Motor neuron (in vitro differentiated cells): ENCODE measurements at regions not wholly inside any gene's neighbourhood (a gene's known extent, or its start where the extent isn't known, plus 50 kb on each side); places are given as distances from the start of the nearest gene placed in this dataset.

Source experiments
- ATAC-seq, 8 experiments: fragments of 200-7000 bp; cut with Tn5 transposase; replicated peaks in 6 of 8; 2 replicates each; pipeline ENCODE4 v1.8.0; 2021; ENCODE audit warnings: mild to moderate bottlenecking in 8 of 8, moderate library complexity in 8 of 8
- H3K27ac ChIP-seq, 2 donors: fragments of 250-450 bp; sonication (Bioruptor Pico); 2 replicates each; pipeline ENCODE4 v1.9.0; 2021; ENCODE audit warnings: antibody characterized with exemption in 2 of 2, mild to moderate bottlenecking in 2 of 2, moderate library complexity in 1 of 2
- H3K4me1 ChIP-seq, 2 donors: fragments of 250-450 bp; sonication (Bioruptor Pico); replicated peaks in 1 of 2; 2 replicates each; pipeline ENCODE4 v1.6.1; 2021; ENCODE audit warnings: antibody characterized with exemption in 2 of 2, mild to moderate bottlenecking in 2 of 2, moderate library complexity in 1 of 2
- H3K4me3 ChIP-seq, 5 donors: fragments of 250-450 bp; sonication (Bioruptor Pico); 2 replicates each; pipeline ENCODE4 v1.9.0; 2021; ENCODE audit warnings: antibody characterized with exemption in 5 of 5, mild to moderate bottlenecking in 5 of 5, moderate library complexity in 4 of 5
- WGBS, 10 experiments: fragments of 450-650 bp; shearing (Covaris generic); methylation state at CpG; one replicate each; pipeline ENCODE4 v1.0.0; 2022; 5-methylcytosine and 5-hydroxymethylcytosine counted together
- in situ Hi-C, 9 experiments: fragments of 400-800 bp; cut with MboI; loops; one replicate each; pipeline ENCODE4 v1.15.0; 2021; ENCODE audit warnings: low sequenced_read_pairs in 9 of 9, low pct_unique_long_range_greater_than_20kb in 2 of 9; ENCODE audit not compliant: unreplicated experiment in 9 of 9

DNA sequence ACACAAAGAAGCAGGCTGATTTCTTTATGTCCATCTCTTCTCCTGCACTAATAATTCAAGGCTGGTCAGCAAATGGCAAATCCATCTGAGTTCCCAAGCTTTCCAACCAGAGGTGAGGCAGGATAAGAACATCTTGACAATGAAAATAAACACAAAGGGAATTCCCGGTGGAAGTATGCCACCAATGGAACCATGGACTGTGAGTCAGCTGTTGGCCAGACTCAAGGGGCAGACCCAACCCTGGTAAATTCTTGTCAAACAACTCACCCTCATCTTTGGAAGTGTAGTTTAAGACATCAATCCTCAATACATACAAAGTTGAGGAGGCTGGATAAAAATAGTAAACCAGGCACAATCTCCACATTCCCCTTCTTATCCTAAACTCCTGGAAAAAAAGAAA, 74.3 kb upstream of the CES5A start:
- no peak for ATAC-seq
- Histone ChIP-seq H3K27ac (no peak overlapping the region), H3K4me1 (peaks cover 0 to 2% of the 10 kb centered on the region in 2 donors), H3K4me3 (no peak overlapping the region)
- in situ Hi-C loops: loop anchor here in 8 of 9 experiments (10.0 to 25.0 kb wide), 3 partner anchors 263 to 365 kb away; no protein-coding TSS in a partner anchor
- WGBS, 10 experiments: 0 to 100% (median 42%) methylated on average over 1 of the region's 1 CpG; no CpG with 5 or more reads in 6 of the 10 experiments

DNA sequence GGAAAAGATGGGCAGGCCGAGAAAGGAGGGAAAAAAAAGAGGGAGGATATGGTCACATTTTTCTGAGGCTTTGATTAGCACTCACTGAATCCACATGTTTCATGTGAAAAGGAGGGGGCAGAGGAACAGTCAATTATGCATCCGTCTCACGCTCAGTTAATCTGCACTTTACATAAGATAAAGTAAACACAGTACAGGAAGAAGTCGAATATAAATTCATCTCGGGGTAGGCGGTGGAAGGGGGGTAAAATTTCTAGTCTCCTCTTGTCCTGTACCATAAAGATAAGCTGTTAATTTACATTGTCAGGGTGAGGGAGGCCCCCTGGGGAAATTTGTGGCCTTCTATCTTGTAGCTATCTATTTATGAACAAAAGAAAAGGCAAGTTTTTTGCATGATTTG, 73.1 kb upstream of the CES5A start:
- ATAC-seq: peak in 2 of 8 experiments; percentile 47 to 68
- WGBS, 10 experiments: 0 to 85% (median 51%) methylated on average over 2 to 6 of the region's 6 CpGs; no CpG with 5 or more reads in 1 of the 10 experiments
- Histone ChIP-seq H3K4me1 (peaks cover 0 to 3% of the 10 kb centered on the region in 2 donors), H3K4me3 (no peak overlapping the region), H3K27ac (no peak overlapping the region)
- in situ Hi-C loops: loop anchor here in 8 of 9 experiments (10.0 to 25.0 kb wide), 3 partner anchors 264 to 367 kb away; no protein-coding TSS in a partner anchor

DNA sequence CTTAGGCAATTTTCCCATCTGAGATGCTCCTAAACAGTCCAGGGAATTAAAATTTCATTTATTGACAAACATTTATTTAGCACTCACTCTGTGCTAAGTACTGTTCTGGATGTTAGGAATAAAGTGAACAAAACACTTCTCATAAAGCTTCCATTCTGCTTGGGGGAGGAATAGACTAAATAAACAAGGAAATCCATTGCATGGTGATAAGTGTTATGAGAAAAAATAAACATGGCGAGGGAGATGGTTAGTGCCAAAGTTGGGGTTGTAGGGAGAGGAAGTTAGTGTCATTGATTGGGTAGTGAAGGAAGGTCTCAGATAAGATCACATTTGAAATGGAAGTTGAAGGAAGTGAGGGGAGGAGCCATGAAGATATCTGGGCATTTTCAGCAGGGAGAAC, 72.2 kb upstream of the CES5A start:
- peaks cover 0 to 3% of the 10 kb centered on the region in 2 donors for H3K4me1 ChIP-seq
- no peak for ATAC-seq
- in situ Hi-C loops: loop anchor here in 8 of 9 experiments (10.0 to 25.0 kb wide), 3 partner anchors 265 to 367 kb away; no protein-coding TSS in a partner anchor
- H3K27ac ChIP-seq: no peak overlapping the region
- WGBS, 10 experiments: 17 to 100% (median 90%) methylated on average over 1 of the region's 1 CpG; no CpG with 5 or more reads in 2 of the 10 experiments
- no peak overlapping the region for H3K4me3 ChIP-seq

DNA sequence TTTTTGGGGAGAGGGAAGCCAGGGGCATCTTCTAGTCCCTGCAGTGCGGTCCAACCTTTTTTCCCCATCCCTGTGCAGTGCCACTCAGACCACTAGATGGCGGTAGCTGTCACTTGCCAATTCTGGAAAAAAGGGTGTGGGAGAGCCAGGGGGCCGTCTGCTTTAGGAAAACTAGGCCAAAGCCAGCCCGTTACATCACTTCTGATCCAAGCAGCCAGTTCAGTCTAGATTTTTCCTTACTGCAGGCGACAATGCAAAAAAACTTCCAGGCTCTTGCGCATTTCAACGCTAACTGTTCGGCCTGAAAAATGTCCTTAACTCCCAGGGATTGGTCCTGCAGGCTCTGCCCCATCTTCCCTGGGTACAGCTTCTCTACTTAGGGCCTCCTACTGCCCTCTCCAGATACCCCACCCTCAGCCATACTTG, 69.2 kb upstream of the CES5A start:
- WGBS, 10 experiments: 0 to 60% (median 13%) methylated on average over 1 to 6 of the region's 8 CpGs; no CpG with 5 or more reads in 3 of the 10 experiments
- Histone ChIP-seq H3K4me3 (no peak overlapping the region), H3K27ac (peak overlapping the region in 1 of 2 donors; percentile 13), H3K4me1 (peaks cover 0 to 3% of the 10 kb centered on the region in 2 donors)
- peak; percentile 93 to 99 (median 98) for ATAC-seq
- in situ Hi-C loops: loop anchor here in 8 of 9 experiments (10.0 to 25.0 kb wide), 3 partner anchors 268 to 370 kb away; no protein-coding TSS in a partner anchor

DNA sequence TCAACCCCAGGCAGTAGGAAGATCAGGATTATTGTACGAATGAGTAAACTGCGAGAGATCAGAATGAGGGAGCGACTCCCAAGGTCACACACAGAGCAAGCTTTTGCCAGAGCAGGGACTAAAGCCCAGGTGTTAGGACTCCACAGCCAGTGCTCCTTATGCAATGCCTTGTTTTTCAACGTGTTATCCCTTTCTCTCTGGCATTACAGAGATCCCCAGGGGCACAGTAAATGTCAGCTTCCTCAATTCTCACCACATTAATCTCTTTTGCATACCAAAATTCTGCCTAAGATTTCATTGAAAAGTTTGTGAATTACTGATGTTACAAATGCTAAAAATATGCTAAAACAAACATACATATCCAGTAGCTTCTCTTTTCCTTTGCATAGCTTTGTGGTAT, 68.1 kb upstream of the CES5A start:
- Histone ChIP-seq H3K27ac (no peak overlapping the region), H3K4me1 (peaks cover 0 to 3% of the 10 kb centered on the region in 2 donors), H3K4me3 (no peak overlapping the region)
- 0 to 86% (median 52%) methylated on average over 1 to 4 of the region's 4 CpGs; no CpG with 5 or more reads in 4 of the 10 experiments for WGBS, 10 experiments
- in situ Hi-C loops: loop anchor here in 8 of 9 experiments (10.0 to 25.0 kb wide), 3 partner anchors 269 to 372 kb away; no protein-coding TSS in a partner anchor
- ATAC-seq: no peak

DNA sequence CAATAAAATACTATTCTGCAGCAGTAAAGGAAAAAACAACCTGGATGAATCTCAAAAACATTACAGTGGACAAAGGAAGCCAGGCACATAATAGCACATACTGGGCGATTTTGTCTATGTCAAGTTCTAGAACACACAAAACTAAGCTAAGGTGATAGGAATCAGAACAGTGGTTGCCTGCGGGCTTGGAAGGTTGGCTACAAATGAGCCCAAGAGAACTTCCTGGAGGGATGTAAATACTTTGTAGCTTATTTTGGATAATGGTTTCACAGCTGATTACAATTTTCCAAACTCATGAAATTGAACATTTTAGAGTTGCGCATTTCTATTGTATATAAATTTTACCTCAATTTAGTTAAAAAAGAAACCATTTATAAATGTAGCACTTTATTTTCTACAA, 67.6 kb upstream of the CES5A start:
- Histone ChIP-seq H3K27ac (no peak overlapping the region), H3K4me3 (no peak overlapping the region), H3K4me1 (peaks cover 0 to 3% of the 10 kb centered on the region in 2 donors)
- no peak for ATAC-seq
- WGBS, 10 experiments: 55 to 100% (median 92%) methylated on average over 1 to 3 of the region's 3 CpGs
- in situ Hi-C loops: loop anchor here in 8 of 9 experiments (10.0 to 25.0 kb wide), 3 partner anchors 269 to 372 kb away; no protein-coding TSS in a partner anchor

DNA sequence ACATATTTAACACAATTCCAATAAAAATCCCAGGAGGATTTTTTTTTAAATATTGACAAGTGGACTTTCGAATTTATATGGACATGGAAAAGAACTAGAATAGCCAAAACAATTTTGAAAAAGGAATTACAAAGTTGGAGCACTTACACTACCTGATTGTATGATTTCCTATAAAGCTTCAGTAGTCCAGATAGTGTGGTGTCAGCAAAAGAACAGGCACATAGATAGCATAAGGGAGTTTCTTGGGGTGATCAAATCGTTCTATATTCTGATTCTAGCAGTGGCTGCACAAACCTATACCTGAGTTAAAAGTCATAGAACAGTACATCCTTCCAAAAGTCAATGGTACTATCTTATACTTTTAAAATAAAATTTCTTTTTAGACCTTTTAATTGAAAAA, 66.4 kb upstream of the CES5A start:
- no peak for ATAC-seq
- WGBS, 10 experiments: 0 to 100% (median 60%) methylated on average over 1 to 2 of the region's 2 CpGs
- Histone ChIP-seq H3K4me1 (peaks cover 0 to 3% of the 10 kb centered on the region in 2 donors), H3K27ac (no peak overlapping the region), H3K4me3 (no peak overlapping the region)
- in situ Hi-C loops: loop anchor here in 8 of 9 experiments (10.0 to 25.0 kb wide), 3 partner anchors 271 to 373 kb away; no protein-coding TSS in a partner anchor

DNA sequence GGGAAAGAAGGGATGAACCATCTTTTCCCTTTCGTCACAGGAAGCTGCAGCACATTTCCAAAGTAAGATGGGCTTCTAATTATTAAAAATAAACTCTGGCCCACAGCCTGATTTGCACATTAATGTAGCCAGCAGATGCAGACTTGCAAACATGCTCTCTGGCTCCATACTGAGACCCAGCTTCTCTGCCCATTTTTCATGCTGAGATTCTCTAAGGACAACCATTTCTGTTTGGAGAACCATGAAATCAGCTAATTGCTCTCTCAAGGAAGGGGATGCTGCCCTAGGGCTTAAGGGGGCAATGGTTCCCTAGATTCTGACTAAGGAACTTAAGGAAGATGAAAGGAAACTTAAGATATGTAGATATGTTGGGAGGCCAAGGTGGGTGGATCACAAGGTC, 63.0 kb upstream of the CES5A start:
- no peak for ATAC-seq
- in situ Hi-C loops: loop anchor here in 5 of 9 experiments (25.0 kb wide), 2 partner anchors 274 to 374 kb away; no protein-coding TSS in a partner anchor
- no peak overlapping the region for H3K27ac ChIP-seq
- no peaks in the 10 kb centered on the region for H3K4me1 ChIP-seq
- WGBS, 10 experiments: 0 to 100% (median 83%) methylated on average over 1 of the region's 1 CpG; no CpG with 5 or more reads in 4 of the 10 experiments
- no peak overlapping the region for H3K4me3 ChIP-seq

DNA sequence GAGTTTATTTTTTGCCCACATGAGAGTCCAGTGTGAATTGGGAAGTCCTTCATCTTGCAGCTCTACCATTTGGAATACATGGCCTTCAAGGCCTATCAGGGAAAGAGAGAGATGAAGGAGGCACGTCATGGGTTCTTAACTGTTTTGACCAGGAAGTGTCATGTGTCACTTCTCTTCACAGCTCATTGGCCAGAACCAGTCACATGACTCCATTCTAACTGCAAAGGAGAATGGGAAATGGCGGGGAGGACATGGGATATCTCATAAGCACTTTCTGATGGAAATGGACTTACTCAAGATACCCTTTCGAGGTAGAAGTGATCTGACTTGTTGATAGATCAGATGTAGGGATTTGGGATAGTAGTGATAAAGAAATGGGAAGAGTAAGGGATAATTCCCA, 57.9 kb upstream of the CES5A start:
- H3K4me3 ChIP-seq: no peak overlapping the region
- 0 to 85% (median 23%) methylated on average over 1 to 3 of the region's 3 CpGs; no CpG with 5 or more reads in 4 of the 10 experiments for WGBS, 10 experiments
- H3K4me1 ChIP-seq: no peaks in the 10 kb centered on the region
- ATAC-seq: no peak
- in situ Hi-C loops: loop anchor here in 5 of 9 experiments (25.0 kb wide), 2 partner anchors 279 to 379 kb away; no protein-coding TSS in a partner anchor
- no peak overlapping the region for H3K27ac ChIP-seq

DNA sequence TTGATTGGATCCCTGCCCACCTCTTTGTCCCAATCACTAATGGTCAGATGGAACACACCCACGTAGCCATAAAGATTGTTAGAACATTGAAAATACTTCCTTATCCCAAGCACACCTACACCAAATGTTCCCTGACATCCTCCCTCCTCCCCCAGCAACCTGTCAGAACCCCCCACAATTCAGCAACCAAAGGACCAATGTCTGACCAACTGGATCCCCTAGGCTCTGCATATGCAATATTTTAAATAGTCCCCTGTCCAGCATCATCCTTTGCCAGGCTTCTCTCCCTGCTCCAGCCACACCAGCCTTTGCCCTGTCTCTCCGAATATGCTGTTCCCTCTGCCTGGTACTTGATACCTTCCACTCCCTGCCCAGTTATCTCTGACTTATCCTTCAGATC, 54.9 kb upstream of the CES5A start:
- no peak overlapping the region for H3K4me3 ChIP-seq
- H3K27ac ChIP-seq: no peak overlapping the region
- in situ Hi-C loops: loop anchor here in 5 of 9 experiments (25.0 kb wide), 2 partner anchors 282 to 382 kb away; no protein-coding TSS in a partner anchor
- 8 to 100% (median 60%) methylated on average over 1 to 2 of the region's 2 CpGs; no CpG with 5 or more reads in 2 of the 10 experiments for WGBS, 10 experiments
- ATAC-seq: no peak
- no peaks in the 10 kb centered on the region for H3K4me1 ChIP-seq

DNA sequence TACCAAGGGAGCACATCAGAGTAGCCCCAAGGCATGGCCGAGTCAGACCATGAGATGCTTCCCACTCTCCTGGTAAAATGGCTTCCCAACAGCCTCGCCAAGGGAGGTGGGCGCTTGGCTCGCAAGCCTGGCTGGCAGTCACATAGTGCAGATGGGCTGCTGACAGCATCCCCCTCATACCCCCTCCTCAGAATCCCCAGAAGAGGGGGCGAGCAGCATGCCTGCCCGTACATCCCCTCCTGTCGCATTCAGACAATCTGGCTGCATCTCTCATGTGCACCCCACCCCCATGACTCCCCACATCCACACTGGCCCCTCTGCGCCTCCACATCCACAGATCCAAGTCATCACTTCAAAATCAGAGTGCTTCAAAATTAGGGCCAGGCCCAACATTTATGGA, 54.0 kb upstream of the CES5A start:
- 0 to 40% methylated on average over 1 to 2 of the region's 8 CpGs; no CpG with 5 or more reads in 8 of the 10 experiments for WGBS, 10 experiments
- in situ Hi-C loops: loop anchor here in 5 of 9 experiments (25.0 kb wide), 2 partner anchors 283 to 383 kb away; no protein-coding TSS in a partner anchor
- H3K4me1 ChIP-seq: no peaks in the 10 kb centered on the region
- ATAC-seq: no peak
- H3K27ac ChIP-seq: no peak overlapping the region
- H3K4me3 ChIP-seq: no peak overlapping the region

DNA sequence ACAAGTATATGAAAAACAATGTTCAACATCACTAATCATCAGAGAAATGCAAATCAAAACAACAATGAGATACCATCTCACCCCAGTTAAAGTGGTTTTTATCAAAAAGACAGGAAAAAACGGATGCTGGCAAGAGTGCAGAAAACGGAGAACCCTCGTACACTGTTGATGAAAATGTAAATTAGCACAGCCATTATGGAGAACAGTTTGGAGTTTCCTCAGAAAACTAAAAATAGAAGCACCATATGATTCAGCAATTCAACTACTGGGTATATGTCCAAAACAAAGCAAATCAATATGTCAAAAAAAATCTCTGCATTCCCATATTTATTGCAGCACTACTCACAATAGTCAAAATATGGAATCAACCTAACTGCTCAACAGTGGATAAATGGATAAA, 50.1 kb upstream of the CES5A start:
- WGBS, 10 experiments: 0 to 84% (median 70%) methylated on average over 1 to 3 of the region's 3 CpGs; no CpG with 5 or more reads in 1 of the 10 experiments
- H3K4me1 ChIP-seq: no peaks in the 10 kb centered on the region
- no peak overlapping the region for H3K4me3 ChIP-seq
- H3K27ac ChIP-seq: no peak overlapping the region
- peak in 3 of 8 experiments; percentile 25 to 81 (median 80) for ATAC-seq
- in situ Hi-C loops: loop anchor here in 5 of 9 experiments (25.0 kb wide), 2 partner anchors 287 to 387 kb away; no protein-coding TSS in a partner anchor
